Activated CD8-positive, alpha-beta memory T cell treated with anti-CD3 and anti-CD28 coated beads for 4 hours (primary cell): ENCODE measurements at regions not wholly inside any gene's neighbourhood (a gene's known extent, or its start where the extent isn't known, plus 50 kb on each side); places are given as distances from the start of the nearest gene placed in this dataset.
"Not testable (repeated sequence)": the region's sequence is repeated elsewhere in the genome, so short reads cannot be mapped to it uniquely, and the experiment has no call there.

Experiments used
- DNase-seq, 2 donors: peaks; one replicate each; pipeline ENCODE4 v3.0.0-alpha.2; 2020; ENCODE audit warnings: low read depth in 2 of 2

DNA sequence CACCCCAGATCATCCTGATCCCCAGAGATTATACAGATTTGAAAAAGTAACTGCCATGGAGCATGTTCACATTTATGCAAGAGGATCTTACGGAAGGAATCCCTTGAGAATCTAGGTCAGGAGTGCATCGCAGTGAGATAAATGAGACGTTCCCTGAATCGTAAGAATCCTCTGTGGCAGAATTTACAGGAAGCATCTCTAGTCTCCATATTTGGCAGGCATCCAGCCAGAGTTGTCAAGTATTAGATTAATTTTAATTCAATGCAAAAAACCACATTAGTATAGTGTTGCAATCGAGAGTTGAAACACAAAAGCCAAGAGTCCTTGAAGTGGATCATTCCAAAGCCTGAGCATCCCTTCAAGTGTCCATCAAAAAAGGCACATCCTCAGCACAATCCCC, 100.8 kb downstream of the RRAGC start:
- DNase-seq = no peak

DNA sequence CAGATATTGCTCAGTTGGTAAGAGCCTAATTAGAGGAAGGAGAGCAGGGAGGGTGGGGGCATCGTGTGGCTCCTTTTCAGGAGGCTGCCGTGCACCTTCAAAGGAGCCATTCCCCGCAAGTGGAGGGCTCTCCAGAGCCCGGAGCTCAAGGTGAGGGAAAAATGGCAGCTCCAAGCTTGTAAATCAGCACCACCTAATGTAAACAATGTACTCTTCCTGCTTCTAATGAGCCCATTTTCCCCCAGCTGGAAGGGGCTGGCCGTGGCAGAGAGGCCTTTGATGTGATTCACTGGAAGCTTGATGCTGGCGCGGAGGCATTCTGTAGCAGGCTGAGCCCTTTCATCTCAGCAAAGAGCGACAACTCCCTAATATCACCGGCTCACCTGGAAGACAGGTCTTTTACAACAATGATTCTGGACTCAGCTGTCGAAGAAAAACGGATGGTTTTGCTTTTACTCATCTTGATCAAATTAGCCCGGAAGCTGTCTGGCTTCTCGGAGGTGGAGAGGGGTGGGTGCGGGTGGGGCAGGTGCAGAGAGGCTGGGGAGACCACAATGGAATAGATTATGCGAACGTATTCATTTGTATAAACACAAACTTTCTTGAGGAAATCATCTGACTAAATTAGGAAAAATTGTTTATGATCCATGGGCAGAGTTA, 112.5 kb downstream of the RRAGC start:
- DNase-seq = no peak

DNA sequence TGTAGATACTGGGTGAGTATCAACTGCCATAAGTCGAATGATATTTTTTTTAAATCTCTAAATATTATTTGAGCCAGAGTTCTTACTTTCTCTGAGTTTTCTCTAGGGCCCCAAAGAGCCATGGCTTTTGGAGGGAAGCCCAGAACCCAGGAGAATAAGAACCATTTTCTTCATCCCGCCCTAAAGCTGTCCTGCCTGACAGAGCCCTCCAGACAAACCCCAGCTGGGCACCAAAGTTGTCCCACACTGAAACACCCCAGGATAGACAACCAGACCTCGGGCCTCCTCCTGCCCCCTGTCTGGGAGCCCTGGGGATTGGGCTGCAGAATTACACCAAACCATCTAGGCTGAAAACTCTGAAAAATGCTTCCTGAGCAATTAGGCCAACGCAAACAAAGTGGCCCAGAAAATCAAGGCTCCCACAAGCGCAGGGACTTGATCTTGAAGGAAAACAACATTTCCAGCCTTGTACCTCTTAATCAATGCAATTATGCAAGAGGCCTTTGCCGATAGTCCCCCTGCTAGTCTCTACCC, 113.1 kb downstream of the RRAGC start:
- DNase-seq = no peak

DNA sequence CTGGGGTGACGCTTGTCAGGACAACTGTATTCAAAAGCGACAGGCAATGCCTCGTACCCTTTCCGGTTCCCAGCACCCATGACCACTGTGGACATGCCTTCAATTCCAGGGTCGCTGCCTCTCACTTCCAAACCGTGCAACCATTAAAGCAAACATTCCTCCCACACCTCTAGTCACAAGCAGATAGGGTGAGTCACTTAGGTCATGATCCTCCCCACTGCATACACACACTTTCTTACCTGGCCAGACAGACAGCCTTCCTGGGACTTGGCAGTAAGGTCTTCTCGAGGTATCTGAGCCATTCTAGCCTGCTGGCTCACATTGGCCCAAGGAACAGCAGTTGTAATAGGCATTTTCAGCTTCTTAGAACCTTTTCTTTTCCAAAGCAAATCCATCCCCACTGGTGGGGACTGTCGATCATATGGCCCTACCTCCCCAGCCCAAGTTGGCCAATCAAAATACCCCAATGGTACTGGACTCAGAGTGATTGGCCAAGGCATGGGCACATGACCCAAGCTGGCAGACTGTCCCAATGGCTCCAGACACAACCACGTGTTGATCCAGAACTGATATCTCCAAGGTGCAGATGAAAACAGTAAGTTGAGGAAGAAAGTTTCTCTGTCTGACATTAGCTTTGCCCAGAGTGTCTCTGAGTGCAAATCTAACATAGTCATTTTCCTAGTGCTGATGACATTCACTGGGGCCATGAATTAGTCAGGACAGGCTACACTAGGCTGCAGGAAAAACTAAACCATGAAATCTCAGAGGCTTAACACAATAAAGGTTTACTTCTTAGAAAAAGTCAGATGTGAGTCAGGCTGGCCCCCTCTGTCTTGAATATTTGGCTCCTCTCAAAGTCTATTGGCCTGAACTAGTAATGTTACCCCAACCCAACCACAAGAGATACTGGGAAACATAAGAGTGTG, 113.8 kb downstream of the RRAGC start:
- no peak for DNase-seq

- no peak for DNase-seq
These were observed 114.9 kb downstream of the RRAGC start for GRCh38 chr1:38744452-38745350.

DNA sequence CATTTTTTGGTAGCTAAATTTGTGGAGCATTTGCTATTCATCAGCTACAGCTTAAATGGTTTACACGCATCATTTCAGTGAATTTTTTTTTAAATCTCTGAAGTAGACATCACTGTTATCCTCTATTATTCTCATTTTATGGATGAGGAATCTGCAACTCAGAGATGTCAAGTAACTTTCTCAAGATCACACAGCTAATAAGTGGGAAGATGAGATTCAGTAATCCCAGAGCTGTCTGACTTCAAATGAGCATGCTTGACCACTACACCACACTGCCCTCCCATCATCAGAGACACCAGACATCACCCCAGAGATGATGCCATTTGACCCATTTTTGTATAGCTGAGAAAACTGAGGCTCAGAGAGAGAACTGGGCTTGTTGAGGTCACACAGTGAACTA, 116.4 kb downstream of the RRAGC start:
- DNase-seq = no peak

DNA sequence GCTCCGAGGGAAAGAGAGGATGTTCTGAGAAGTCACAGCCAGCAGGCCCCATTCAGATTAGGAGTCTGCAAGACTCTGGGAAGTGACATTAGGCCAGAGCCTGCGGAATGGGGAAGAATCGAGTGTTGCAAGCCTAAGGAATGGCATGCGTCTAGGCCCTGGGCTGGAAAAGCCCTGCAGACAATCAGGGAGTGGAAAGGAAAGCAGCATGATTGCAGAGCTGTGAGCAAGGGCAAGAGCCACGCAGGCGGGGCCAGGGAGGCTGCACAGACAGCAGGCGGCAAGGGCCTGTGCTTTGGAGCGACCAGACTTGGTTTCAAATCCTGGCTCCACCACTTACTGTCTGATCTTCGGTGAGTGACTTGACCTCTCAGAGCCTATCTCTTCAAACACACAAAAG, 118.2 kb downstream of the RRAGC start:
- DNase-seq = no peak

DNA sequence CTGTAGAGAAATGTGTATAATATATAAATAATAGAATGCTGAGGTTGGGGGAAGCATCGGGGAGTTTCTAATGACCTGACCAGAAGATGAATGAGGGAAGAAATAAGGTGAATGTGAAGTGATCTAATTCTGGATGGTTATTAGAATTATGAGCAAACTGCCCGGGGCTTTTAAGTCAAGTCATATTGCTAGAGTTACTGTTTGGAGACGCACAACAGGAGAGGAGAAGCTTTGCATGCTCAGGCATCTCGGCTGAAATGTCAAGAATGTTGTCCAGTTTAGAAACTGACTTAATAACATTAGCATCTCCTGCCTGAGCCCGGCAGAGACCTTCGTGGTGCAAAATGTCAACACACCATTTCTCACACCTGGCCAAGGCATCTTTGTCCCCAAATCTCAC, 119.1 kb downstream of the RRAGC start:
- DNase-seq = no peak

GRCh38 chr1:38738207-38738606, 121.4 kb downstream of the RRAGC start:
- DNase-seq = no peak

GRCh38 chr1:38736399-38736798, 123.2 kb downstream of the RRAGC start:
- DNase-seq = no peak

DNA sequence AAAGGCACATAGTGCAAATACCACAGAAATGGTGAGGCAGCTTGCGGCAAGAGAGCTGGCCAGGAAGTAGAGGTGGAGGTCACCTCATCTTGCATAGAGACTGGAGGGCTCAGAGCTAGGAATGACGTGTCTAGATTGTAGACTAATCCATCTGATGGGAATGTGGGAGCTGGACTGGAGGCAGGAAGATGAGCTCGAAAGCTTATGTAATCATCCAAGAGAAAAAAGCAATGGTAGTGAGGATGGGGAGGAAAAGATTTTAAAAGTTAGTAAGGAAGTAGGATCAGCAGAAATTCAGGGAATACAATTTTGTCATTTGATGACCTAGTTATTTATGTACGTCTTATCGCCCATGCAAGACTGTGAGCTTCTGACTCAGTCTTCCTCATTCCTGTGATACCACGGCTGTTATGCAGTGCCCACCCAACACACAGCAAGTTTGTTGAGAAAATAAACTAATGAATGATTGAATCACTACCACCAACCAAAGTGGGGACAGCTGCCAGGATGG, 123.9 kb downstream of the RRAGC start:
- no peak for DNase-seq

DNA sequence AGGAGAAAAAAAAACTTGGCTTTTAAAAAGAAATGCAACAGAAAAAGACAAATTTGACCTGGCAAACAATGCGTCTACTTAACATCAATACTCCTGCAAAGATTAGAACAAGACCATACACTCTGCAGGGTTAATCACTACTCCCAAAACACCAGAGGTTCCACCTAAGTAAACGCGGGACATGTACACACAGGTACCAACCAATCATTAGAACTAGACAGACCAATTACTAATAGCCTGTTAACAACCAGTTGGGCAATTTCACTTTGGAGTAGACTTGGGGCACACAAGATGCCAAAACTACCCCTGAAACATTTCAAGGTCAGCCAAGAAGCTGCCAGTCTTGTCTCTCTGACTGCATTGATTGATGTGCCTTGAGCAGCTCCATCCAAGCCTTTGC, 125.8 kb downstream of the RRAGC start:
- DNase-seq = no peak

- DNase-seq = no peak
These were observed 128.8 kb downstream of the RRAGC start for GRCh38 chr1:38730511-38731397.

- no peak for DNase-seq
These were observed 131.0 kb downstream of the RRAGC start for GRCh38 chr1:38728585-38728908.

- no peak for DNase-seq
These were observed 131.6 kb downstream of the RRAGC start for GRCh38 chr1:38727684-38728584.

- DNase-seq = not testable (repeated sequence)
These were observed 134.1 kb downstream of the RRAGC start for GRCh38 chr1:38725321-38725961.

GRCh38 chr1:38724160-38725131, 135.1 kb downstream of the RRAGC start:
- no peak for DNase-seq

DNA sequence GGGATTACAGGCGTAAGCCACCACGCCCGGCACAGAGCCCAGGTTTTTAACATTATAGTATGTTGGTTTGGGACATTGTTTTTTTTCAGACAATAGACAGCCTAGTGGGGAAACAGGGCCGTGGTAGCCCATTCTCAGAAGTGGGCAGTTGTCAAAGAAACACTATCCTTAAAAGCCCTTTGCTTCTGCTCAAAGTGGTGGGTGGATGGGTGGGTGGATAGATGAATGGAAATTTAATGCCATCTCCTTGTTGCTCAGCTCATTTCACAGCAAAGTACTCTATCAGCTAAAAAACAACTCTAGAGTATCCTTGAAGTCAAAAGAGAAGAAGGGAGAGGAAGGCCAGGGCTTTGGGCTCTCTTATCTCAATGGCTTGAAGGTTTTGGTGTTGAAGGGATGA, 137.8 kb downstream of the RRAGC start:
- no peak for DNase-seq
